ENCODE measurements at regions not wholly inside any gene's neighbourhood (a gene's known extent, or its start where the extent isn't known, plus 50 kb on each side); places are given as distances from the start of the nearest gene placed in this dataset.

DNA sequence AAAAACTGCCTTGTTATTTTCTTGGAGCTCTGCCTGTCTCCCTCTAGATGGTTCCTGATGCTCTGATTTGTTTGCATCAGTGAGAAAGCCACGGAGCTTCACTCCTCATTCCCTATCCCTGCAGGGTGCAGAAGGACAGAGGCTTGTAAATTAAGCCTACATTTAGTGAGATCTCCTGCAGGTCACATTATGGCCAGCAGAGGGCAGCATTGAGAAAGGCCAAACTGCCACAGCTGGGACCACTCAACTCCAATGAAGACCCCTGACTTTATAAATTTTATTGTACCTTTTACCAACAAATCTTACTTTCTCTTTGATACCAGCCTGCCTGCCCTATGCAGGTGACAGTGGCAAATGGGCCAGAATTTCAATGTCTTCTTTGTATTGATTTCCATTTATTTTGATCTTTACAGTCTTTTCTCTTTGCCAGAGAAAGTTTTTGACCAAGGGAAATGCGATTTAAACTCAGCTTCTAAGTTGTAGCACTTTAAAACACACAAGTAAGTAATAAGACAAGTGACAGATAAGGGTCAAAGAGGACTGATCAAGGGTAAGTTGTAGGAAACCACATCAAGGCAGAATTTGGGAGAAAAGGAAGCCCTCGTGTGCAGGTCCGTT lies 1029.1 kb upstream of the KLHL29 start:
- TF ChIP-seq, protein P1, sequence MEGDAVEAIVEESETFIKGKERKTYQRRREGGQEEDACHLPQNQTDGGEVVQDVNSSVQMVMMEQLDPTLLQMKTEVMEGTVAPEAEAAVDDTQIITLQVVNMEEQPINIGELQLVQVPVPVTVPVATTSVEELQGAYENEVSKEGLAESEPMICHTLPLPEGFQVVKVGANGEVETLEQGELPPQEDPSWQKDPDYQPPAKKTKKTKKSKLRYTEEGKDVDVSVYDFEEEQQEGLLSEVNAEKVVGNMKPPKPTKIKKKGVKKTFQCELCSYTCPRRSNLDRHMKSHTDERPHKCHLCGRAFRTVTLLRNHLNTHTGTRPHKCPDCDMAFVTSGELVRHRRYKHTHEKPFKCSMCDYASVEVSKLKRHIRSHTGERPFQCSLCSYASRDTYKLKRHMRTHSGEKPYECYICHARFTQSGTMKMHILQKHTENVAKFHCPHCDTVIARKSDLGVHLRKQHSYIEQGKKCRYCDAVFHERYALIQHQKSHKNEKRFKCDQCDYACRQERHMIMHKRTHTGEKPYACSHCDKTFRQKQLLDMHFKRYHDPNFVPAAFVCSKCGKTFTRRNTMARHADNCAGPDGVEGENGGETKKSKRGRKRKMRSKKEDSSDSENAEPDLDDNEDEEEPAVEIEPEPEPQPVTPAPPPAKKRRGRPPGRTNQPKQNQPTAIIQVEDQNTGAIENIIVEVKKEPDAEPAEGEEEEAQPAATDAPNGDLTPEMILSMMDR (conservative IDR thresholded peaks at IDR 0.05) = peak; percentile 94
- no peak overlapping the region for H3K4me3 Mint-ChIP-seq

DNA sequence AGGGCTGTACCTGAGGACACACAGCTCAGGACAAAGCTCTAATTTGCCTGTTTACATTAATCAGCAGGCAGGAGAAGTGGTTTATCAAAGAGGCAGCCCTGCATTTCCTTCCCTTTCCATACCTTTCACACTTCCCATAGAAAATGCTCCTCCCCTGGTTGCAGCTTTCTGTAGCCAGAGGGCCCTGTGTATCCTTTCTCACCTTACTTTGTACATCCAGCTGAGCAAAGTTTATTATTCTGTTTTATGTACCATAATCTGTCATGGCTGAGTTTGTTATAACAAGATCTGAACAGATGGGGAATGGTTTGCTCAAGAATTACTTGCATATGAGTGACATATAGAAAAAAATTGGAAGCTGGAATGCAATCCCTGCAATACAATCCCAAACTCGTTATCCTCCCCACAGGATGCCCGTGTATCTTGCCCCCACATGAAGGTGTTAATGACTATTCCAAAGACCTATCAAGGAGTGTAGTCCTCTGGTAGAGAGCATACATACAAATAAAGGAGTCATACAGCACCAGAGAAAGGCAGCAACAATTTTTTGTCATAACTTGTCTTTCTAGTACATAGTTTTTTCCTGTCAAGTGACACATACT lies 1025.8 kb upstream of the KLHL29 start:
- peaks cover 18% of the 10 kb centered on the region for H3K4me1 Mint-ChIP-seq (ENCODE audit: unreplicated experiment)
- H3K27ac Mint-ChIP-seq = no peak overlapping the region
- H3K27me3 Mint-ChIP-seq = no peaks in the 10 kb centered on the region
- no peak for DNase-seq (ENCODE audit: extremely low spot score, unreplicated experiment)
- no peak overlapping the region for H3K4me3 Mint-ChIP-seq
- H3K9me3 Mint-ChIP-seq = no peaks in the 10 kb centered on the region
- TF ChIP-seq, protein P1 (conservative IDR thresholded peaks at IDR 0.05) = no peak
- no peaks in the 10 kb centered on the region for H3K36me3 Mint-ChIP-seq

More for the DNA sequence above, 1029.1 kb upstream of the KLHL29 start:
- H3K36me3 Mint-ChIP-seq = no peaks in the 10 kb centered on the region
- H3K9me3 Mint-ChIP-seq = no peaks in the 10 kb centered on the region
- H3K27me3 Mint-ChIP-seq = no peaks in the 10 kb centered on the region
- H3K27ac Mint-ChIP-seq = no peak overlapping the region
- DNase-seq (ENCODE audit: extremely low spot score, unreplicated experiment) = peak; percentile 74
- H3K4me1 Mint-ChIP-seq (ENCODE audit: unreplicated experiment) = peaks cover 18% of the 10 kb centered on the region

DNA sequence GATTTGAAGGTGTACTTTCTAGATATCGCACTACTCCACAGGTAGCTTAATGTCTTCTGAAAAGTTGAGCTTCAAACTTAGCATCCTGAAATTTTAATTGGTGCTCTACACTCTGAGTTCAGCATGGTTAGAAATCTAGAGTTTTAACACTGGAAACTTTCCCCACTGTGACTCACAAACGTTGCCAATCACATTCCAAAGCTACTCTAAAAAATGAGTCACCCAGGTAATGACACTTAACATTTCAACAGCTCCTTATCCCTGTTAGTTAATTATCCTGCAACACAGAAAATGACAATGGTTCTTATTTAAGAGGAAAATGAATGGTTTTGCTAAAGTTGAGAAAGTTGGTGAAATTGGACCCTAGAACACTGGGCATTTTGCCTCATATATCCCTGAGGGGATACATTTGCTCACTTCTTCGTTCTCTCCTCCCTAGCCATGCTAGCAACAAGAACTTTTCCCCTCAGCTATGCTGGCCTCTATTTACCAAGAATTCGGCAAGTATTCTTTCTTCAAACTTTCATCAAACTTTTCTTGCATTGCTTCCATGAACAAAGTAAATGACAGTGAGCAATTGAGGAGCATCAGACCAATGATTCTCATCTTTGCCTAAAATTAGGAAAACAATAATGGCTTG lies 1024.1 kb upstream of the KLHL29 start:
- TF ChIP-seq, protein P1 (conservative IDR thresholded peaks at IDR 0.05) = no peak
- H3K4me3 Mint-ChIP-seq = no peak overlapping the region
- DNase-seq (ENCODE audit: extremely low spot score, unreplicated experiment) = no peak
- no peaks in the 10 kb centered on the region for H3K9me3 Mint-ChIP-seq
- no peaks in the 10 kb centered on the region for H3K27me3 Mint-ChIP-seq
- H3K27ac Mint-ChIP-seq = no peak overlapping the region
- H3K36me3 Mint-ChIP-seq = no peaks in the 10 kb centered on the region
- peaks cover 15% of the 10 kb centered on the region for H3K4me1 Mint-ChIP-seq (ENCODE audit: unreplicated experiment)

GRCh38 chr2:22361571-22361970 lies 1023.4 kb upstream of the KLHL29 start:
- DNase-seq (ENCODE audit: extremely low spot score, unreplicated experiment) = no peak
- no peaks in the 10 kb centered on the region for H3K36me3 Mint-ChIP-seq
- TF ChIP-seq, protein P1 (conservative IDR thresholded peaks at IDR 0.05) = no peak
- peaks cover 14% of the 10 kb centered on the region for H3K4me1 Mint-ChIP-seq (ENCODE audit: unreplicated experiment)
- H3K4me3 Mint-ChIP-seq = no peak overlapping the region
- no peak overlapping the region for H3K27ac Mint-ChIP-seq
- H3K9me3 Mint-ChIP-seq = no peaks in the 10 kb centered on the region
- H3K27me3 Mint-ChIP-seq = no peaks in the 10 kb centered on the region

- Mint-ChIP-seq H3K4me3 (no peak overlapping the region), H3K4me1 (ENCODE audit: unreplicated experiment) (peaks cover 8% of the 10 kb centered on the region), H3K27me3 (peaks cover 14% of the 10 kb centered on the region), H3K36me3 (no peaks in the 10 kb centered on the region), H3K9me3 (no peaks in the 10 kb centered on the region), H3K27ac (no peak overlapping the region)
- no peak for DNase-seq (ENCODE audit: extremely low spot score, unreplicated experiment)
- TF ChIP-seq, protein P1 (conservative IDR thresholded peaks at IDR 0.05) = no peak
These were observed 1009.9 kb upstream of the KLHL29 start for GRCh38 chr2:22375096-22375495.
